ENCODE measurements at regions not wholly inside any gene's neighbourhood (a gene's known extent, or its start where the extent isn't known, plus 50 kb on each side); places are given as distances from the start of the nearest gene placed in this dataset.

DNA sequence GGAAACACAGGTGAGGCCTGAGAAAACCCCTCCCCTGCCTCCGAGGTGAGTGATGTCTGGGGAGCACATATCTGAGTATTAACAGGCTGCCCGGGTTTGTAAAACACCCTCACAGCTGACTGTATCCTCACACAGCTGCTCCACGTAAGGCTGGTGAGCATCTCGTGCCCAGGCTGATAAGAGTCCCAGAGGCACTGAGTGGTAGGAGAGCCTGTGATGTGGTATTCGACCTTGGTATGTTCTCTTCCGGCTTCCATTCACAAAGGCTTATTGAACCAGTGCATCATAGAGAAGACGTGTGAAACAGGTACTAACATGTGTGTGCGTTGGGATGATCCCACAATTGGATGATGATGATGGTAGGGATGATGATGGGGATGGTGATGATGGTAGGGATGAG is 71.7 kb downstream of the RASSF10 start:
- no peak overlapping the region for H3K27ac ChIP-seq
- no peak for TF ChIP-seq CTCF (conservative IDR thresholded peaks at IDR 0.05)

GRCh38 chr11:13082588-13082987 is 73.5 kb downstream of the RASSF10 start:
- H3K27ac ChIP-seq, result no peak overlapping the region
- TF ChIP-seq CTCF (conservative IDR thresholded peaks at IDR 0.05), result no peak

DNA sequence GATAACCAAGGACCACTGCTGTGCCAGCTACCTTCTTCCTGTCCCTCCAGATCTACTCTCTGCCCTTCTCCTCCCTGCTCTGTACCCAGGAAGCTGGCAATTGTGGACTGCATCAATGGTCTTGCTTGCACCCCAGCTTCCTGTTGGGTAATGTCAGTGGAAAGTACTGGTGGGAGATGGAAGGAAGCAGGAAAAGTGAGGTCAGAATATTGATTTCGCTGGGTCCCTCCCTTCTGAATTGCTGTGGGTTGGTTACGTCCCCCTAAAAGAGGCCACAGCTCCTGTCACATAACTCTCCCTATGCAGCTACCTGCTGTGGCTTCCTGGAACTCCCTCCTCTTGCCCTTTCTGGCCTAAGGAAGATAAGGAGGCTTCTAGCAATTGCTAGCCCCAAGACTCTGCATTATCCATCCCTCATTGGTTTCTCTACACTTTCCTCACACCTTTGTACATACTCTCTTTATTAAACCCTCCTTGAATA is 81.2 kb downstream of the RASSF10 start:
- no peak overlapping the region for H3K27ac ChIP-seq
- no peak for TF ChIP-seq CTCF (conservative IDR thresholded peaks at IDR 0.05)

GRCh38 chr11:13091373-13091772 is 82.3 kb downstream of the RASSF10 start:
- no peak for TF ChIP-seq CTCF (conservative IDR thresholded peaks at IDR 0.05)
- no peak overlapping the region for H3K27ac ChIP-seq

GRCh38 chr11:13091804-13092203 is 82.7 kb downstream of the RASSF10 start:
- no peak overlapping the region for H3K27ac ChIP-seq
- TF ChIP-seq CTCF (conservative IDR thresholded peaks at IDR 0.05), result no peak

DNA sequence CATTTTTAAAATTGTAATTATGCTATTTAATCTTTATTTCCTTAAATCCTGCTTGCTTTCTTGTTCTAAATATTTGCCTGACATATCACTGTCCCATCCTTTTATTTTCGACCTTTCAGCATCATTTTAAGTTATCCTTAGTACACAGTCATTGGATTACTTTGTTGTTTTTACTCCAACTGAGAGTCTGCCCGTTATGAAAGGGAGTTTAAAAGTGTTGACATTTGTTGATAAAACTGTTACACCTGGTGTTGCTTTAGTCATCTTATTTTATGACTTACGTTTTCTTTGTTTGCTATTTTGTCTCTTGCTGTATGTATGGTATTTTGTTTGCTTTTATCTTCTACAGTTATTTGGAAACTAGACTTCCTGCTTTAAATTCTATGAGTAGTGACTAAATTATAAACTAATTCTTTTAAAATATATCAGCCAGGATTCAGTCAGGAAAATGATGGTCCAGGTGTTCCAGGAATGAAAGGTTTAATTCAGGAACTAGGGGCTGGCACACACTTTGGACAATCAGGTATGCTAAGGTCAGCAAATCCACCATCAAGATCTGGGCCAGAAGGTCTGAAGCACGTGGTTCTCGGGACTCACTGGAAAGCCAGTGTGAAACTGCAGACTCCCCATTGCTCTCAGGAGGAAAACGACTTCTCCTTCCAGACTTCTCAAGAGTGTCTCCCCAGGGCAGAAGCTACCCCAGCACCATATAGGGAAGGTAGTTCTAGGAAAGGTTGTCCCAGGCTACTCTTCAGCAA is 86.0 kb downstream of the RASSF10 start:
- peak overlapping the region; percentile 66 for H3K27ac ChIP-seq
- TF ChIP-seq CTCF (conservative IDR thresholded peaks at IDR 0.05), result no peak

GRCh38 chr11:13098063-13098462 is 88.9 kb downstream of the RASSF10 start:
- no peak for TF ChIP-seq CTCF (conservative IDR thresholded peaks at IDR 0.05)
- no peak overlapping the region for H3K27ac ChIP-seq

All from VCaP (cell line).